Neural cell (in vitro differentiated cells): ENCODE measurements at regions not wholly inside any gene's neighbourhood (a gene's known extent, or its start where the extent isn't known, plus 50 kb on each side); places are given as distances from the start of the nearest gene placed in this dataset.

Experiments
- H2AFZ ChIP-seq: fragments of 200-600, 300-800 bp; sonication (generic), shearing (Covaris generic); 2 replicates; pipeline ENCODE4 v1.6.0; 2014; ENCODE audit warnings: low read depth, mild to moderate bottlenecking, antibody characterized with exemption, low read length, moderate library complexity
- H3F3A ChIP-seq: fragments of 200-600 bp; shearing (Covaris generic); 2 replicates; pipeline ENCODE4 v1.6.1; 2016; ENCODE audit warnings: mild to moderate bottlenecking, moderate library complexity, mixed read lengths, antibody characterized with exemption, low read length; ENCODE audit not compliant: insufficient read depth, poor library complexity, severe bottlenecking
- H3K27ac ChIP-seq: fragments of 200-600, 300-800 bp; sonication (generic), shearing (Covaris generic); 2 replicates; pipeline ENCODE4 v1.5.1; 2014; ENCODE audit warnings: mild to moderate bottlenecking, low read length, moderate library complexity
- H3K27me3 ChIP-seq: fragments of 300-800, 200-600 bp; sonication (generic), shearing (Covaris generic); 2 replicates; pipeline ENCODE4 v1.6.0; 2014; ENCODE audit warnings: mild to moderate bottlenecking, low read depth, low read length, moderate library complexity; ENCODE audit not compliant: insufficient read depth
- H3K36me3 ChIP-seq: fragments of 300-800, 200-600 bp; sonication (generic), shearing (Covaris generic); 2 replicates; pipeline ENCODE4 v1.5.1; 2014; ENCODE audit warnings: mild to moderate bottlenecking, antibody characterized with exemption, low read length, moderate library complexity; ENCODE audit not compliant: insufficient read depth
- H3K4me2 ChIP-seq: fragments of 300-800, 200-600 bp; sonication (generic), shearing (Covaris generic); 2 replicates; pipeline ENCODE4 v1.6.0; 2014; ENCODE audit warnings: mild to moderate bottlenecking, low read length
- H3K4me3 ChIP-seq: fragments of 300-800, 200-600 bp; sonication (generic), shearing (Covaris generic); 2 replicates; pipeline ENCODE4 v1.5.1; 2014; ENCODE audit warnings: mild to moderate bottlenecking, low read length, moderate library complexity
- H3K79me2 ChIP-seq: fragments of 200-600 bp; shearing (Covaris generic); replicated peaks from 2 replicates; pipeline ENCODE4 v1.6.0; 2014; ENCODE audit warnings: mild to moderate bottlenecking, low read length, moderate library complexity; ENCODE audit not compliant: insufficient read depth
- H3K9ac ChIP-seq: fragments of 300-800, 200-600 bp; sonication (generic), shearing (Covaris generic); 2 replicates; pipeline ENCODE4 v1.6.1; 2016; ENCODE audit warnings: mild to moderate bottlenecking, low read length, mixed read lengths
- H3K9me2 ChIP-seq: fragments of 200-600 bp; shearing (Covaris generic); 2 replicates; pipeline ENCODE4 v1.6.1; 2016; ENCODE audit warnings: mild to moderate bottlenecking, low read length, mixed read lengths; ENCODE audit not compliant: insufficient read depth
- H3K9me3 ChIP-seq: fragments of 200-600, 300-800 bp; sonication (generic), shearing (Covaris generic); 2 replicates; pipeline ENCODE4 v1.6.1; 2016; ENCODE audit warnings: mild to moderate bottlenecking, mixed run types, low read length, moderate library complexity, mixed read lengths
- H4K20me1 ChIP-seq: fragments of 200-600 bp; shearing (Covaris generic); 2 replicates; pipeline ENCODE4 v1.6.1; 2016; ENCODE audit warnings: mild to moderate bottlenecking, mixed run types; ENCODE audit not compliant: insufficient read depth
- EP300 ChIP-seq: fragments of 450-650 bp; conservative IDR thresholded peaks from 2 replicates; pipeline ENCODE4 v1.6.1; 2014; ENCODE audit warnings: antibody characterized with exemption, mild to moderate bottlenecking, moderate library complexity; ENCODE audit not compliant: poor library complexity, severe bottlenecking
- EZH2 ChIP-seq: fragments of 200-600, 300-800 bp; shearing (Covaris generic), sonication (generic); IDR thresholded peaks from 2 replicates; pipeline ENCODE4 v1.6.1; 2014; ENCODE audit warnings: antibody characterized with exemption, low read length, borderline replicate concordance, mild to moderate bottlenecking; ENCODE audit not compliant: insufficient read depth, poor library complexity, severe bottlenecking
- MXI1 ChIP-seq: fragments of 450-650 bp; conservative IDR thresholded peaks from 2 replicates; pipeline ENCODE4 v1.6.1; 2014; ENCODE audit warnings: antibody characterized with exemption, mild to moderate bottlenecking; ENCODE audit not compliant: poor library complexity, severe bottlenecking
- POLR2AphosphoS5 ChIP-seq: IDR thresholded peaks from 2 replicates; pipeline ENCODE4 v1.6.1; 2012
- RAD21 ChIP-seq: fragments of 450-650 bp; conservative IDR thresholded peaks from 2 replicates; pipeline ENCODE4 v1.6.1; 2014; ENCODE audit warnings: antibody characterized with exemption, mild to moderate bottlenecking, moderate library complexity
- SMC3 ChIP-seq: fragments of 450-650 bp; conservative IDR thresholded peaks from 2 replicates; pipeline ENCODE4 v1.6.1; 2014; ENCODE audit warnings: antibody characterized with exemption, mild to moderate bottlenecking, moderate library complexity; ENCODE audit not compliant: poor library complexity
- TAF1 ChIP-seq: IDR thresholded peaks from 2 replicates; pipeline ENCODE4 v1.6.1; 2012; ENCODE audit warnings: low read depth
- TF ChIP-seq, protein P1 (sequence below): fragments of 450-650 bp; IDR thresholded peaks from 2 replicates; pipeline ENCODE4 v1.5.1; 2014; ENCODE audit warnings: antibody characterized with exemption, mild to moderate bottlenecking, moderate library complexity; ENCODE audit not compliant: poor library complexity, severe bottlenecking
- TF ChIP-seq, protein P2 (sequence below): IDR thresholded peaks from 2 replicates; pipeline ENCODE4 v1.6.1; 2012; ENCODE audit warnings: borderline replicate concordance

DNA sequence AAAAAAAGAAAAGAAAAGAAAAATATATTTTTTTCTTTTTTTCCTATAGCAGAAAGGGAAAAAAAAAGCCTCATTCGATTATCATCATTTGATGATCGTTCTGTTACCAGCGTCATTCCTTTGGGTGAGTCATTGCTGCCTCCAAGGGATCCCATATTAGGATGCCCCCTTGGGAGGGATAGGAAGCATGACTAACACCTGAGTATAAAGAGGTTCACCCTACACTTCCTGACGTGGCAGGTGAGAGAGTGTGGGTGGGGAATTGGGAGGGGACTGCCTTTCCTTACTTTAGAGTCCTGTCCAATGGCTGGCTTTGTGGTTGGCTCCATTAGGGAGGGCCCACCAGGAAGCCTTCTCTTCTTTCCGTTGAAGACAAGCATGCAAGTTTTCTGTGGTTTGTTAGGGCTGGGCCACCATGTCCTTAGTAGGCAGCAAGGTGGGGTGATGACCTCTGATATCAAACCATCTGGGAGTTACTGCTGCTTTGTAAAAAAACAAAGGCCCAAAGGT is 56.1 kb upstream of the FUT8 start:
- H4K20me1 ChIP-seq: no peaks in the 10 kb centered on the region
- no peaks in the 10 kb centered on the region for H3K36me3 ChIP-seq
- H3F3A ChIP-seq: no peaks in the 10 kb centered on the region
- H3K79me2 ChIP-seq: no peaks in the 10 kb centered on the region
- no peak overlapping the region for H2AFZ ChIP-seq
- no peak overlapping the region for H3K4me2 ChIP-seq
- no peaks in the 10 kb centered on the region for H3K9me3 ChIP-seq
- no peaks in the 10 kb centered on the region for H3K27me3 ChIP-seq
- no peak overlapping the region for H3K9ac ChIP-seq
- H3K27ac ChIP-seq: no peak overlapping the region
- no peak overlapping the region for H3K4me3 ChIP-seq
- no peak for TF ChIP-seq SMC3
- no peaks in the 10 kb centered on the region for H3K9me2 ChIP-seq

DNA sequence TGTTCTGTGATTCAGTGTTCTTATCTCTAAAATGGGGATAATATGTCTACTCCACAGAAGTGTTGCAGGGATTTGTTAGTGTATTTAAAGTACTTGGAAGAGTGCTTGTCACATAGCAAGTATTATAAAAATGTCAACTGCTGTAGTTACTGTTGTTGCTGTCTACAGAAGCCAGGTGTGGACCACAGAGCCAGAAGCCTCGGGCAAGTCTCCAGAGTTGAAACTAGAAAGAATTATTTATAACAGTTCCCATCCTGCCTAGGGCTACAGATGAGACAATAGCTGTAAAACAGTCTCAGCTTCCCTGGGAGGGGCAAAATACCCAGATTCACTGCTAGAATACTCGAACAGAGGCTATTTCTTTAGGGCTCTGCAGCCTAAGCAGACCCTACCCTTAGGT is 55.4 kb upstream of the FUT8 start:
- no peaks in the 10 kb centered on the region for H3K36me3 ChIP-seq
- H4K20me1 ChIP-seq: no peaks in the 10 kb centered on the region
- no peaks in the 10 kb centered on the region for H3K9me2 ChIP-seq
- H3F3A ChIP-seq: no peaks in the 10 kb centered on the region
- no peak overlapping the region for H3K4me2 ChIP-seq
- H3K4me3 ChIP-seq: no peak overlapping the region
- TF ChIP-seq MXI1 (no peak), RAD21 (no peak)
- no peaks in the 10 kb centered on the region for H3K9me3 ChIP-seq
- H3K27ac ChIP-seq: no peak overlapping the region
- no peak overlapping the region for H3K9ac ChIP-seq
- no peaks in the 10 kb centered on the region for H3K27me3 ChIP-seq
- H2AFZ ChIP-seq: no peak overlapping the region
- H3K79me2 ChIP-seq: no peaks in the 10 kb centered on the region

- H3K27me3 ChIP-seq: no peaks in the 10 kb centered on the region
- no peak overlapping the region for H3K9ac ChIP-seq
- H3K4me3 ChIP-seq: no peak overlapping the region
- no peaks in the 10 kb centered on the region for H3K36me3 ChIP-seq
- TF ChIP-seq POLR2AphosphoS5: no peak
- TF ChIP-seq EZH2: no peak
- TF ChIP-seq, protein P1, sequence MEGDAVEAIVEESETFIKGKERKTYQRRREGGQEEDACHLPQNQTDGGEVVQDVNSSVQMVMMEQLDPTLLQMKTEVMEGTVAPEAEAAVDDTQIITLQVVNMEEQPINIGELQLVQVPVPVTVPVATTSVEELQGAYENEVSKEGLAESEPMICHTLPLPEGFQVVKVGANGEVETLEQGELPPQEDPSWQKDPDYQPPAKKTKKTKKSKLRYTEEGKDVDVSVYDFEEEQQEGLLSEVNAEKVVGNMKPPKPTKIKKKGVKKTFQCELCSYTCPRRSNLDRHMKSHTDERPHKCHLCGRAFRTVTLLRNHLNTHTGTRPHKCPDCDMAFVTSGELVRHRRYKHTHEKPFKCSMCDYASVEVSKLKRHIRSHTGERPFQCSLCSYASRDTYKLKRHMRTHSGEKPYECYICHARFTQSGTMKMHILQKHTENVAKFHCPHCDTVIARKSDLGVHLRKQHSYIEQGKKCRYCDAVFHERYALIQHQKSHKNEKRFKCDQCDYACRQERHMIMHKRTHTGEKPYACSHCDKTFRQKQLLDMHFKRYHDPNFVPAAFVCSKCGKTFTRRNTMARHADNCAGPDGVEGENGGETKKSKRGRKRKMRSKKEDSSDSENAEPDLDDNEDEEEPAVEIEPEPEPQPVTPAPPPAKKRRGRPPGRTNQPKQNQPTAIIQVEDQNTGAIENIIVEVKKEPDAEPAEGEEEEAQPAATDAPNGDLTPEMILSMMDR: no peak
- TF ChIP-seq MXI1: no peak
- no peak for TF ChIP-seq EP300
- TF ChIP-seq, protein P2, sequence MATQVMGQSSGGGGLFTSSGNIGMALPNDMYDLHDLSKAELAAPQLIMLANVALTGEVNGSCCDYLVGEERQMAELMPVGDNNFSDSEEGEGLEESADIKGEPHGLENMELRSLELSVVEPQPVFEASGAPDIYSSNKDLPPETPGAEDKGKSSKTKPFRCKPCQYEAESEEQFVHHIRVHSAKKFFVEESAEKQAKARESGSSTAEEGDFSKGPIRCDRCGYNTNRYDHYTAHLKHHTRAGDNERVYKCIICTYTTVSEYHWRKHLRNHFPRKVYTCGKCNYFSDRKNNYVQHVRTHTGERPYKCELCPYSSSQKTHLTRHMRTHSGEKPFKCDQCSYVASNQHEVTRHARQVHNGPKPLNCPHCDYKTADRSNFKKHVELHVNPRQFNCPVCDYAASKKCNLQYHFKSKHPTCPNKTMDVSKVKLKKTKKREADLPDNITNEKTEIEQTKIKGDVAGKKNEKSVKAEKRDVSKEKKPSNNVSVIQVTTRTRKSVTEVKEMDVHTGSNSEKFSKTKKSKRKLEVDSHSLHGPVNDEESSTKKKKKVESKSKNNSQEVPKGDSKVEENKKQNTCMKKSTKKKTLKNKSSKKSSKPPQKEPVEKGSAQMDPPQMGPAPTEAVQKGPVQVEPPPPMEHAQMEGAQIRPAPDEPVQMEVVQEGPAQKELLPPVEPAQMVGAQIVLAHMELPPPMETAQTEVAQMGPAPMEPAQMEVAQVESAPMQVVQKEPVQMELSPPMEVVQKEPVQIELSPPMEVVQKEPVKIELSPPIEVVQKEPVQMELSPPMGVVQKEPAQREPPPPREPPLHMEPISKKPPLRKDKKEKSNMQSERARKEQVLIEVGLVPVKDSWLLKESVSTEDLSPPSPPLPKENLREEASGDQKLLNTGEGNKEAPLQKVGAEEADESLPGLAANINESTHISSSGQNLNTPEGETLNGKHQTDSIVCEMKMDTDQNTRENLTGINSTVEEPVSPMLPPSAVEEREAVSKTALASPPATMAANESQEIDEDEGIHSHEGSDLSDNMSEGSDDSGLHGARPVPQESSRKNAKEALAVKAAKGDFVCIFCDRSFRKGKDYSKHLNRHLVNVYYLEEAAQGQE: no peak
- no peak for TF ChIP-seq RAD21
- no peak for TF ChIP-seq TAF1
- no peak for TF ChIP-seq SMC3
- H2AFZ ChIP-seq: no peak overlapping the region
- H3K9me2 ChIP-seq: no peaks in the 10 kb centered on the region
- H4K20me1 ChIP-seq: no peaks in the 10 kb centered on the region
- no peak overlapping the region for H3K27ac ChIP-seq
- H3F3A ChIP-seq: no peaks in the 10 kb centered on the region
- no peaks in the 10 kb centered on the region for H3K9me3 ChIP-seq
- H3K4me2 ChIP-seq: no peak overlapping the region
- no peaks in the 10 kb centered on the region for H3K79me2 ChIP-seq
These were observed 54.8 kb upstream of the FUT8 start for GRCh38 chr14:65357689-65358088.
